RWPE1 (cell line): ENCODE measurements at regions not wholly inside any gene's neighbourhood (a gene's known extent, or its start where the extent isn't known, plus 50 kb on each side); places are given as distances from the start of the nearest gene placed in this dataset.
"Not testable (repeated sequence)": the region's sequence is repeated elsewhere in the genome, so short reads cannot be mapped to it uniquely, and the experiment has no call there.

Source experiments
- CTCF ChIA-PET: fragments of 350-600 bp; sonication (Branson Sonifier 250); formaldehyde crosslinking; extraction: SDS; loops from one replicate; lab custom pipeline; 2021; lab: Yijun Ruan, JAX
- POLR2A ChIA-PET: fragments of 400-600 bp; formaldehyde crosslinking; extraction: SDS; loops from one replicate; lab custom pipeline; 2020; ENCODE audit warnings: antibody characterized with exemption; ENCODE audit not compliant: low non-redundant PET; lab: Yijun Ruan, JAX
- DNase-seq: peaks from one replicate; pipeline ENCODE4 v3.0.0; 2012; ENCODE audit warnings: low spot score
- H3K27ac ChIP-seq: fragments of 450-650 bp; 2 replicates; pipeline ENCODE4 v1.5.1; 2017
- CTCF ChIP-seq: fragments of 450-650 bp; conservative IDR thresholded peaks from 2 replicates; pipeline ENCODE4 v1.5.1; 2017; ENCODE audit warnings: low read depth, mild to moderate bottlenecking

- POLR2A ChIA-PET: no interaction called here
- CTCF ChIA-PET: interaction anchor here (0.6 kb wide), 1 partner anchor 175 kb away, joined by 3 read pairs; no protein-coding TSS in a partner anchor
- no peak for DNase-seq
- no peak overlapping the region for H3K27ac ChIP-seq
- no peak for TF ChIP-seq CTCF
Observed at GRCh38 chr14:23735394-23735793, 99.2 kb downstream of the DHRS2 start.

- POLR2A ChIA-PET, H3K27ac ChIP-seq, DNase-seq: not testable (repeated sequence)
- CTCF ChIA-PET: interaction anchor here (0.6 kb wide), 1 partner anchor 15 kb away, joined by 3 read pairs; no protein-coding TSS in a partner anchor
Observed at GRCh38 chr14:23744368-23744767, 108.2 kb downstream of the DHRS2 start.

- TF ChIP-seq CTCF: no peak
- no peak overlapping the region for H3K27ac ChIP-seq
- DNase-seq: no peak
- CTCF ChIA-PET: no interaction called here
- POLR2A ChIA-PET: no interaction called here
Observed at GRCh38 chr14:23750357-23750756, 114.2 kb downstream of the DHRS2 start.

- ChIA-PET CTCF (no interaction called here), POLR2A (no interaction called here)
- TF ChIP-seq CTCF: no peak
- no peak overlapping the region for H3K27ac ChIP-seq
- no peak for DNase-seq
Observed at GRCh38 chr14:23751616-23752015, 115.5 kb downstream of the DHRS2 start.

DNA sequence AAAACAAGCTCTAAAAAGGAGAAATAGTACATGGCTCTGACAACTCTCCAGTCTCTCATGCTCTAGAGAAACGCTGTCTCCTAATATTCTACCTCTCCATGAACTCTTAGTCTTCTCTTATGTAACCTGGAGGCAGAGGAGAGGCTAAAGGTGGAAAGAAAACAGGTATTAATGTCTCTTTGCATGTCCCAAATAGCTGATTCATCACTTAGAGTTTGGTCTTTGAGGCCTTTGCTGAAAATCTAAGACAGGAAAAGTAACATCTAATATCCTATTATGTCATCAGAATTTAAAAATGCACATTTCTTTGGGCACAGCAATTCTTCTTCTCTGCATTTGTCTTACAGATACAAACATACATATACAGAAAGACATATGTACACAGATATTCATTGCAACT lies 127.2 kb downstream of the DHRS2 start:
- no peak for DNase-seq
- no peak for TF ChIP-seq CTCF
- POLR2A ChIA-PET: no interaction called here
- no peak overlapping the region for H3K27ac ChIP-seq
- CTCF ChIA-PET: no interaction called here

- POLR2A ChIA-PET: no interaction called here
- CTCF ChIA-PET: no interaction called here
- DNase-seq: no peak
- no peak for TF ChIP-seq CTCF
- no peak overlapping the region for H3K27ac ChIP-seq
Observed at GRCh38 chr14:23766737-23767401, 130.7 kb downstream of the DHRS2 start.

GRCh38 chr14:23769221-23769728 lies 133.1 kb downstream of the DHRS2 start:
- POLR2A ChIA-PET, H3K27ac ChIP-seq, CTCF ChIA-PET, DNase-seq: not testable (repeated sequence)
